Glomerular visceral epithelial cell (primary cell): ENCODE measurements at regions not wholly inside any gene's neighbourhood (a gene's known extent, or its start where the extent isn't known, plus 50 kb on each side); places are given as distances from the start of the nearest gene placed in this dataset.
"Not testable (repeated sequence)": the region's sequence is repeated elsewhere in the genome, so short reads cannot be mapped to it uniquely, and the experiment has no call there.

ENCODE experiments used
- DNase-seq: peaks from one replicate; pipeline ENCODE4 v3.0.0-alpha.2; 2016; ENCODE audit errors: extremely low spot score

DNA sequence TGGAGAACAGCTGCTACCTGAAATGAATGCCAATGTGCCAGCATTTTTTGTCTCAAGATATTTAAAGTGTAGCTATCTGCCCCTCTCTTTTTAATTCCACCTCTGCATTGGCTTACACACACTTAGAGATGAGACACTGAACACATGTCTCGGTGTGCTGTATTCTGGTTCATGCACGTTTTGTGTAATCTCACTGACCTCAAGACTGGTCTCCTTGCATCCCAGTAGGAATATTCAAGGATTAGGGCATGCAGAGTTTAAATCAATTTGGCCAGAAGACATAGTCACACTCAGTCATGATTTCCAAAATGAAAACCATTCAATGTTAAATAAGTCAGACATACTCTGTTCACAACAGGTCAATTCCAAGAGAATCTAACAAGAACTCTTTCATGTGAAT, 561.8 kb upstream of the TUSC1 start:
- no peak for DNase-seq

DNA sequence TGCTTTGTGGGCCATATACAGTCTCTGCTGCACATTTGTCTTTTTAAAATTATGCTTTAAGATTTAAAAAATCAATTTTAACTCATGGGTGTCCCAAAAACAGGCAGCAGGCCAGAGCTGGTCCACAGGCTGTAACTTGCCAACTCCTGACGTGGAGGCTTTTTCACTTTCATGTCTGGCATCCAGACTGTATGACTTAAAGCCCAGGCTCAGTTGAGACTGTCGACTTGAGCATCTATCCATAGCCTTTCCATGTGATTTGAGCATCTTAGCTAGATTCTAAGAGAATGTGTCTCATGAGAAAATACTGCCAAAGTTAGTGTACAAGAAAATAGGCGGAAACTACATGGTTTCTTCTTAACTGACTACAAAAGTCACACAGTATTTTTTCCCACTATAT, 559.0 kb upstream of the TUSC1 start:
- DNase-seq: no peak

DNA sequence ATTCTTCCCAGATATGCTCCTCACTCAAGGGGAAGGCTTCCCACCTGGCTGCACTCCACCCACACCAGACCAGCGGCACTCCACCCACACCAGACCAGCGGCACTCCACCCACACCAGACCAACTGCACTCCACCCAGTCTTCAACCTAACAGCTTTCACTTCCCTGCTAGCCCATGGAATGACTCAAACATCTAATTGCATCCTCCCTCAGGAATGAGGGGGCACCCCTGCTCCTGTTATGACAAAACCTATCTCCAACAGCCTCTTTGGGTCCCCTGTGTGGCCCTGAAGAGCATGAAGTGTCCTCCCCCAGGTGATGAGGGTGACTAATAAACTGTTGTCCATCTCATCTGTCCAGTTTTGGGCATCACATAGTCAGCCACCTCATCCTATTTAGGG, 556.6 kb upstream of the TUSC1 start:
- peak; percentile 12 for DNase-seq

DNA sequence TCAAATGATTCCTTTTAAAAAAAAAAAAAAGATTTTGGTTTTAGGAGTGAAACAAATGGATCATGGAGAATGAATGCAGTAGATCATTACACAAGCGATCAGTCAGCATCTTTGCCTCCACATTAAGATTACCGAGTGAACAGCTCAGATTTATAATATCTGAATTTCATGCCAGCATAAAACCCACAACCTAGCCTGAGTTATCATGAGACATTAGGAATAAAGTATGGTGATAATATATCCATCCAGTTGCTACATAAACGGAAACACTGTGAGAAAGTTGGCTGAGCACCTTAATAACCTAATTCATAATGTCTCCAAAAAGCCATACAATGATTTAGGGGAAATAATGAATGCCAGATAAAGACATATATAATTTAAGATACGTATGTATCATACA, 553.1 kb upstream of the TUSC1 start:
- DNase-seq: no peak

DNA sequence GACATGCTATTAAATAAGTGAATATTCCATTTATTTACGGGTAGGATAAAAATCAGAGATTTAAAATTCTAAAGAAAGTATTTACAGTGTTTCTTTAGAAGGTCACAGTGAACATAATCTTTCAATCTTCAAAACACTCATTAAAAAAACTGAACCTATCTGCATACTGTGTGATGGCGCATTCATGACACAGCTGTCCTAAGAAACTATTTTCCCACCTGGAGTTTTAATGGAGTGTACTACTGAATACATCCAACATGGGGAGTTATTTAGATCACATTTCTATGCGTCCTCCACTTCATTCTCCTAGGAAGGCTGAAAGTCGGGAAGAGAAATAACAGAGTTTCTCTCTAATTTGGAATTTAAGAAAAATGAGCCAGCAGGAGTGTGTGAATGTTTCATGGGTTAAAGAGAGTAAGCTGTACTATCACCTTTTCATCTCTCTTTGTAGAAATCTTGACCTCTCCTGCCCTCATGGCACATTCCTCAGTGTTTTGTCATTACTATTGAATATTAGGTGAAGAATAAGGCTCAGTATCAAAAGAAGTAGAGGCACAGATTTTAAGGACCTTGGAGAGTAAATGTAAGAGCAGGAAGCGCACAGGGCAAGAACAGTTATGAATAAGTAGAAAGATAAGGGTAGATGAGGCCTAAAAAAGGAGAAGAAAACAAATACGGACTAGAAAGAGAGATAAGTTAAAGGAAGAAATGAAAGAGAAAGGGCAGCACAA, 551.2 kb upstream of the TUSC1 start:
- no peak for DNase-seq

GRCh38 chr9:26228273-26228672, 550.0 kb upstream of the TUSC1 start:
- peak; percentile 6 for DNase-seq

DNA sequence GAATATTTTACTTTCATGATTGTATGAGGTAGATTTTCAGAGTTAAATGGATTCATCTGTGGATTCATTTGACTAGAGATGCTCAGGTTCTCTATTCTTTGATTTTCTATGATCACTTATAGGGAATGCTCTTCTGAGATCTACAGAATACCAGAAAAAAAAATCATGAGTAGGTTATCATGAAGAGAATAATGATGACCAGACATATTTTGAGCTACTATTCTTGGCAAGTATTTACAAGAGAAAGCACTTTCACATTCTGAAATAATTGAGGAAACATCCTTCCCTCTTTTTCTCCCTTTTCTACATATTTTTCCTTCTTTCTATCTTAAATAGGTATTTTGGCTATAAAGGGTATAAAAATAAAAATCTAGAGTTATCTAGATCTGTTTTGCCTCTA, 543.0 kb upstream of the TUSC1 start:
- DNase-seq: no peak

DNA sequence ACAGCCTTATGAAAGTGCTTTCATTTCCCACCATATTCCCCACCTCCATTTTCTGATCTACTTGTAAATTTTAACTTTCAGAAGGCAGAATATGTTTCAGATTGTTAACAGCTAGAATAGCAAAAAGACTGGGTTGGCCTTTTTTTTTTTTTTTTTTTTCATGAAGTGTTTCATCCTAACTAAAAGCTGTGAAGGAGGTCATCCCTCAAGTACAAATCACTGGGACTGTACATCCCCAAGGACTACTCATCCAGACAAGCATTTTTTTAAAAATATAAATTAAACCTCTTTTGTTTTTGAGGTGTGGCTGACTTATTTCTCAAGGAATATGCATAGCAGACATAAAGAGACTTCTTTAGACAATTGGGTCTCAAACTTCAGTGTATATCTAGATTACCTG, 542.1 kb upstream of the TUSC1 start:
- DNase-seq: no peak

DNA sequence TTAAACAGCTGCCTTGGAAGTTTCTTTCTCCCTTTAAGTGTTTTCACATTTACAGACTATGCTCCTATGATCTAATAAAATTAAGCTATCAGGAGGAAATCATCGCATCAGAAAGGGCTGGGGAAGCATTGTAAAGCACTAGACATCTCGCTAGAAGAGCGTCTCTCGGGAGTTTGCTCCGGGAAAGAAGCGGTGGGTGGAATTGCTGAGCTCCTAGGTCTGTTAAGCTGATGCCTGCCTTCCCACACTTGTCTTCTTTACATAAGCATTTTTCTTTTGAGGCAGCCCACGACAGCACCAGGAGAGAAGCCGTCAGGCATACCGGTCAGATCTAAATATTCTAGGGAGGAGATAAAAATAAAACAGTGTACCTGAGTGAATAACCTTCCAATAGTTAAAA, 541.7 kb upstream of the TUSC1 start:
- DNase-seq: no peak

DNA sequence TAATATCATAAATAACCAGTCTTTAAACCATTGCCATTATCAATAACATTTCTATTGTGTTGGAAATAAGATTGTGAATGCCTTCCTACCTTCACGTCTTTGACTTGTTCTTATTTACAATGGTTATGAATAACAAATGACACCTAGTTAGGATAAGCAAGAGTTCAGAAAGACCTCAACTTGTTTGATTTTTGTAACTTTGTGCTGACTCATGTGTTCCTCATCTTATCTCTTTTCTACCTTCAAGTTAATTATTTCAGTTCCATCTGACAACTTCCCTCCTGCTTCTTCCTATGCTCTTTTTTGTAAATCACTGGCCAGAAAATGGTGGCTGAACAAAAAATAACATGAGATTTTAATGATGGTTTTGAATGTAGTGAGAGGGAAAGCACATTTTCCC, 538.5 kb upstream of the TUSC1 start:
- no peak for DNase-seq

DNA sequence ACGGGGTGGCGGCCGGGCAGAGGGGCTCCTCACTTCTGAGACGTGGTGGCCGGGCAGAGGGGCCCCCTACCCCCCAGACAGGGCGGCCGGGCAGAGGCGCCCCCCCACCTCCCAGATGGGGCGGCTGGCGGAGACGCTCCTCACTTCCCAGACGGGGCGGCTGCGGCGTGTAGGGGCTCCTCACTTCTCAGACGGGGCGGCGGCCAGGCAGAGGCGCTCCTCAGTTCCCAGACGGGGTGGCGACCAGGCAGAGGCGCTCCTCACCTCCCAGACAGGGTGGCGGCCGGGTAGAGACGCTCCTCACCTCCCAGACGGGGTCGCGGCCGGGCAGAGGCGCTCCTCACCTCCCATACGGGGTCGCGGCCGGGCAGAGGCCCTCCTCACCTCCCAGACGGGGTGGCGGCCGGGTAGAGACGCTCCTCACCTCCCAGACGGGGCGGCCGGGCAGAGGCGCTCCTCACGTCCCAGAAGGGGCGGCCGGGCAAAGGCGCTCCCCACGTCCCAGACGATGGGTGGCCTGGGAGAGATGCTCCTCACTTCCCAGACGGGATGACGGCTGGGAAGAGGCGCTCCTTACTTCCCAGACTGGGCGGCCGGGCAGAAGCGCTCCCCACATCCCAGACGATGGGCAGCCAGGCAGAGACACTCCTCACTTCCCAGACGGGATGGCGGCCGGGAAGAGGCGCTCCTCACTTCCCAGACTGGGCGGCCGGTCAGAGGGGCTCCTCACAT, 536.6 kb upstream of the TUSC1 start:
- DNase-seq: not testable (repeated sequence)

GRCh38 chr9:26210338-26210851, 532.2 kb upstream of the TUSC1 start:
- DNase-seq: no peak

- no peak for DNase-seq
Observed at GRCh38 chr9:26205261-26205660, 527.0 kb upstream of the TUSC1 start.

- DNase-seq: no peak
Observed at GRCh38 chr9:26193237-26193636, 515.0 kb upstream of the TUSC1 start.

DNA sequence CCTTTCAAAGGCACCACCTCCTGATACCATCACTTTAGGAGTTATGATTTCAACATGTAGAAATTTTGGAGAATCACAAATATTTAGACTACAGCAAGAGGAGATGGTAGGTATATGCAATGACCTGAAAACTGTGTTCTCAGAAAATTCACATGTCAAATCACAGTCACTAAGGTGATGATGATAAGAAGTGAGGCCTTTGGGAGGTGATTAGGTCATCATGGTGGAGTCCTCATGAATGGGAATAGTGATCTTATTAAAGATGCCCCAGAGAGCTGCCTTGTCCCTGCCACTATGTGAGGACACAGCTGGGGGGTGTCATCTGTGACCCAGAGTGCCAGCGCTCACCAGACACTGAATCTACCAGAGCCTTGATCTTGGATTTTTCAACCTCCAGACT, 513.5 kb upstream of the TUSC1 start:
- DNase-seq: no peak

DNA sequence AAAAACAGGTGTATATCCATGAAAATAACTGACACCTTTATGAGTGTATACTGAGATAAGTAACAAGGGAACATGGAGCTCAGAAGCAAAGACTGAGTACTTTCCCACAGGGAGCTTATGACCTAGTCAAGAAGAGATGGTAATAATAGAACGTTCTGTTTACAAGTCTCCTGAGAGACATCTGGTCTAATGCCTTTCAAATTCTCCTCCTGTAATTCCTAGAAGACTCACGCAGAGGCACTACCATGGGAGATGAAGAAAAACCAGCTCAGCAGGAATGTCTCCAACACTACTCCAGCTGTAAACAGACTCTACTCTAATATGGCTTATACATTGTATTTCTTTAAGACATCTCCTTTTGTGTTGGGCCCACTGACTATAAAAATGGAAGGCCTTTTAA, 503.6 kb upstream of the TUSC1 start:
- DNase-seq: no peak

DNA sequence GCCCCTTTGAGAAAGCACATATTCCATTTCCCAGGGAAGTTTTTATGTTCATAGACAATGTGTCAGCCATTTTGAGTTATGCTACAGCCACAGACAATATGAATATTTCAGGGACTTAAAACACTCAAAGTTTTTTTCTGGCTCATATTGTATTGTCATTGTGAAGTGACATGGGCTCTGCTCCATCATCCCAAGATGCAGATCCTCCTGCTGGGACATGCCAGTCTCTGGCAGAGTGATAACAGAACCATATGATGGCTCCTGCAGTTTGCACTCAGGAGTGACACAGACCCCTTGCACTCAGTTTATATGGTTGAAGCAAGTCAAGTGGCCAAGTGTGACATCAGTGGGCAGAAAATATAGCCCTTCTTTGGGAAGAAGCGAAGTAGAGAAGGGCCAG, 498.4 kb upstream of the TUSC1 start:
- no peak for DNase-seq

DNA sequence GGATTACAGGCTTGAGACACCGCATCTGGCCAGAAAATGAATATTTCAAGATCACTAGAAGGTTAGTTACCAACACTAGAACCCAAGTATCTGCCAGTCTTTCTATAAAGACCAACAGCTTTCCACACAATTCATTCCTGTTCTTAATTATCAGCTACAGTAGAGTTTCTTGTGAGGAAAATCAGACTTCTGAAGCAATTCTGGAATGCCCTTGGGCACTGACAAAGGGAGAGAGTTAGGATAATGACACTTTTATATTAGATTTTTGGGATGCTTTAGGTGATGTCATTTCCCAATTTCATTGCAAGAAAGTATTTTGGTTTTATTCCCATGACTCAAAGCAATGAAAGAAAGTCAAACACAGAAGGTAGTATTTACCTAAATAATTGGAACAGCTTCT, 497.0 kb upstream of the TUSC1 start:
- DNase-seq: no peak

DNA sequence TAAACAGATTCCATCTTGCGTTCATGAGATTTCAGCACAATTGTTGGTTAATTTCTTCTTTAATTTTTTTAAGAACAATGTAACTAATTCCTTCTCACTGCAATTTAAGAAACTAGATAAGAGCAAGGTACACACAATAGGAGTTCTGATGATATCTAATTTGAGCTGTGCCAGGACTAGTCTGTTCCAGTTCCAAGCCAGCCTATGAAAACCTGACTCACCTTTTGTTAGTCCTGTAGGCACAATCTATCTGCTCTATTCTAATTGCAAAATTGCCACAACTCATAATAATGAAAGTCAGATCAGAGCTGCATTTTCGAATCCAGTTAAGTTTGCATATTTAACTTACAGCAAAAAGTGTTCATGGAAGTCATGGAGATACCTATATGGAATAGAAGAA, 494.1 kb upstream of the TUSC1 start:
- DNase-seq: no peak

- no peak for DNase-seq
Observed at GRCh38 chr9:26171691-26172090, 493.4 kb upstream of the TUSC1 start.

- no peak for DNase-seq
Observed at GRCh38 chr9:26170190-26170589, 491.9 kb upstream of the TUSC1 start.

GRCh38 chr9:26169708-26170107, 491.5 kb upstream of the TUSC1 start:
- DNase-seq: peak; percentile 30

DNA sequence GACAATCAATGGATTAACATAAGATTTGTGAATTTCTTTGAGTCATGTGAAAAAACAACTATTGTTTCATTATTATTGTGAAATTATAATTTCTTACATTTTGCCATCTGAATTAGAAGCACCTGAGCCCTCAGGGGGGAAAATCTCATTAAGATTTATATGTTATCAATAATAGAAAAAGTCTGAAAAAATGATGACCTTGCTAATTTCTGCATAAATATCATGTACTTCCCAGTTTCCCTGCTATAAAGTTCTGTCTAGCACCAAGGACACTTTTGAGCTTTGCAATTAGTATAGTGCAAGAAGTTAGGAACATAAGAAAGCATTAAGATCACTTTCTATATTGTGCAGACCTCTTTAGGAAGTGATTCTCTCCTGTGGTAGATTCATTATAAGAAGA, 488.3 kb upstream of the TUSC1 start:
- no peak for DNase-seq
